MM.1S (cell line): ENCODE measurements at regions not wholly inside any gene's neighbourhood (a gene's known extent, or its start where the extent isn't known, plus 50 kb on each side); places are given as distances from the start of the nearest gene placed in this dataset.

Experiments used
- DNase-seq: peaks from one replicate; pipeline ENCODE4 v3.0.0-alpha.2; 2015
- H2AFZ ChIP-seq: fragments of 300-600 bp; sonication (generic); 2 replicates; pipeline ENCODE4 v1.6.0; 2016; ENCODE audit warnings: antibody characterized with exemption, low read length
- H3F3A ChIP-seq: fragments of 300-600 bp; sonication (generic); 2 replicates; pipeline ENCODE4 v1.6.1; 2016; ENCODE audit warnings: mild to moderate bottlenecking, antibody characterized with exemption, low read length, moderate library complexity, mixed read lengths; ENCODE audit not compliant: insufficient read depth
- H3K27ac ChIP-seq: fragments of 300-600 bp; sonication (generic); 2 replicates; pipeline ENCODE4 v1.5.1; 2016; ENCODE audit warnings: mild to moderate bottlenecking, low read length
- H3K27me3 ChIP-seq: fragments of 300-600 bp; sonication (generic); replicated peaks from 2 replicates; pipeline ENCODE4 v1.6.0; 2016; ENCODE audit warnings: low read length; ENCODE audit not compliant: insufficient read depth
- H3K36me3 ChIP-seq: fragments of 300-600 bp; sonication (generic); replicated peaks from 2 replicates; pipeline ENCODE4 v1.6.1; 2016; ENCODE audit warnings: mild to moderate bottlenecking, low read length, mixed read lengths; ENCODE audit not compliant: insufficient read depth
- H3K4me1 ChIP-seq: fragments of 300-600 bp; sonication (generic); 2 replicates; pipeline ENCODE4 v1.6.1; 2016; ENCODE audit warnings: low read length, mixed read lengths
- H3K4me2 ChIP-seq: fragments of 300-600 bp; sonication (generic); 2 replicates; pipeline ENCODE4 v1.6.0; 2016; ENCODE audit warnings: low read depth, low read length
- H3K4me3 ChIP-seq: fragments of 300-600 bp; sonication (generic); 2 replicates; pipeline ENCODE4 v1.5.1; 2016; ENCODE audit warnings: low read length, mixed read lengths
- H3K79me2 ChIP-seq: fragments of 300-600 bp; sonication (generic); 2 replicates; pipeline ENCODE4 v1.6.1; 2016; ENCODE audit warnings: mixed run types, low read length, mixed read lengths
- H3K9ac ChIP-seq: fragments of 300-600 bp; sonication (generic); 2 replicates; pipeline ENCODE4 v1.6.1; 2016; ENCODE audit warnings: low read length, mixed read lengths
- H3K9me2 ChIP-seq: fragments of 300-600 bp; sonication (generic); replicated peaks from 2 replicates; pipeline ENCODE4 v1.6.1; 2016; ENCODE audit warnings: mild to moderate bottlenecking, low read length, mixed read lengths; ENCODE audit not compliant: insufficient read depth
- H3K9me3 ChIP-seq: fragments of 300-600 bp; sonication (generic); replicated peaks from 2 replicates; pipeline ENCODE4 v1.6.1; 2016; ENCODE audit warnings: mild to moderate bottlenecking, low read length, mixed read lengths; ENCODE audit not compliant: insufficient read depth
- H4K20me1 ChIP-seq: fragments of 300-600 bp; sonication (generic); 2 replicates; pipeline ENCODE4 v1.6.1; 2016; ENCODE audit warnings: mild to moderate bottlenecking, low read length, moderate library complexity, mixed read lengths; ENCODE audit not compliant: insufficient read depth
- CTCF ChIP-seq: fragments of 300-600 bp; sonication (generic); IDR thresholded peaks from 2 replicates; pipeline ENCODE4 v1.5.1; 2016; ENCODE audit warnings: antibody characterized with exemption, low read length, mixed read lengths
- EZH2 ChIP-seq: fragments of 300-600 bp; sonication (generic); optimal IDR thresholded peaks from 2 replicates; pipeline ENCODE3; 2017; ENCODE audit warnings: low read depth, mild to moderate bottlenecking, antibody characterized with exemption, low read length, mixed read lengths
- EZH2phosphoT487 ChIP-seq: fragments of 300-600 bp; sonication (generic); IDR thresholded peaks from 2 replicates; pipeline ENCODE4 v1.6.1; 2018; ENCODE audit warnings: antibody characterized with exemption, low read length

DNA sequence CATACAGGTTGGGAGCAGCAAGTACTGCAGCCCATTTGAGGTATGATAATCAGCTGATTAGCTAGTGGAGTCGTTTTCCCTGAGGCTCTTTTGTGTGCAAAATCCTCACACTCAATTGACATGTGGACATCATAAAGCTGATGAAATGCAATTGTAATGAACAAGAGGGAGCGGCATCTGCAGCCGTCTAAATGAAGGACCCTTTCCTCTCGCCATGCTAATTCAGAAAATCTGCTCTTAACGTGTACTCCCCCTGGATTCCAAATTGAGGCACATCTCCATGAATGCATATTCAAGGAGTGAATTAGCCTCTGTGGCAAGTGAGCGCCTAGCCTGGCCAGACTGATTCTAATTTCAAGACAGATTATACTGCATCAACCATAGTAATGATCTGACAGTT lies 260.9 kb upstream of the ATP5MC3 start:
- Histone ChIP-seq H3K27me3 (no peaks in the 10 kb centered on the region), H3K9me3 (no peaks in the 10 kb centered on the region), H3K4me1 (no peaks in the 10 kb centered on the region), H3K9ac (no peak overlapping the region), H3K79me2 (no peaks in the 10 kb centered on the region), H4K20me1 (no peaks in the 10 kb centered on the region), H3K9me2 (no peaks in the 10 kb centered on the region), H2AFZ (no peak overlapping the region), H3K27ac (no peak overlapping the region), H3K4me2 (no peak overlapping the region), H3K36me3 (no peaks in the 10 kb centered on the region), H3K4me3 (no peak overlapping the region), H3F3A (no peaks in the 10 kb centered on the region)
- no peak for DNase-seq
- TF ChIP-seq CTCF (no peak), EZH2phosphoT487 (no peak), EZH2 (no peak)

DNA sequence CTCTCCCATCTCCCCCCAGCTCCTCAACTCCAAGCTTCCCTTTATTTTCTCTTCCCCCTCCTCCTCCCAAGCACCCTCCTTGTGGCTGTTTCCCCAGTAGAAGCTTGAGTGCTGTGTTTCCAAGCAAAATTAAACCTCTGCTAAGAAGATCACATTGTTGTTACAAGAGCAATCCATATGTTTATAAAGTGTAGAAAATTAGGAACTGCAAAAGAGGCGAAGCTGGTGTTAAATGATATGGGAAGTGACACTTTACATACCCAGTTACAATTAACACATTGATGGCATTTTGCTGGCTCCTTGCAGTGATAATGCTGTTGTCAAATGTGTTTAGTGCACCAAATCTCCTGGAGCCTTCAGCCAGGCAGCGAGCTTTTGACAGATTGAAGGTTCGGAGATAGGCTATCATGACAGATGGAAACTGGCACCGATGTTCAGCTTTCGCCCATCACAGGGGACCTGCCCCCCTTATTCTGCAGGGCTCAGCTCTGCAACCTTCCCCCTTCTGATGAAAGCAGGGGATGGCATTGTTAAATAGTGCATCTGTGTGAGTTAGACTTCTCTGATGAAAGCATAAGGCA lies 259.8 kb upstream of the ATP5MC3 start:
- no peak overlapping the region for H3K27ac ChIP-seq
- no peak overlapping the region for H3K4me3 ChIP-seq
- H3K27me3 ChIP-seq = no peaks in the 10 kb centered on the region
- no peak overlapping the region for H3K4me2 ChIP-seq
- H3K9me3 ChIP-seq = 0 out of 2 replicates have a peak, but pooled peaks cover 4% of the 10 kb centered on the region
- no peaks in the 10 kb centered on the region for H3F3A ChIP-seq
- no peak overlapping the region for H2AFZ ChIP-seq
- H3K4me1 ChIP-seq = no peaks in the 10 kb centered on the region
- H3K9me2 ChIP-seq = no peaks in the 10 kb centered on the region
- no peaks in the 10 kb centered on the region for H4K20me1 ChIP-seq
- H3K9ac ChIP-seq = no peak overlapping the region
- no peak for DNase-seq
- H3K36me3 ChIP-seq = no peaks in the 10 kb centered on the region
- no peak for TF ChIP-seq CTCF
- no peak for TF ChIP-seq EZH2
- no peak for TF ChIP-seq EZH2phosphoT487
- no peaks in the 10 kb centered on the region for H3K79me2 ChIP-seq

DNA sequence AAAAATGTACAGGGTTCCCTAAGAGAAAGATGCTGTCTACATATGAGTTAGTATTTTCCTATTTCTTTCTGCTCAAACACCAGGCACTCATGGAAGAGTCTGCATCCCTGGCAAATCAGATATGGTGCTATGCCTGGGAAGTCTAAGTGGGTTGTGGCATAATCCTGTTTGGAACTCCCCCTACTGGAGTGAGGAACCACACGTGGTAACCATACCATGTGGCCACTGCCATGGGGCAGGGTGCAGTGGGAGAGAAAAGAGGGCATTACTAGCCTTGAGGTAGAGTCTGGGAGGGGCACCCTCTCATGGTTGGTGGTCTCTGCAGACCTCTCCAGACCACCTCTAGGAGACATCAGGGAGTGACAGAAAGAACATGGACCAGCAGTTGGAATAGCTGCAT lies 257.9 kb upstream of the ATP5MC3 start:
- H3K27me3 ChIP-seq = no peaks in the 10 kb centered on the region
- no peaks in the 10 kb centered on the region for H3K4me1 ChIP-seq
- H3K36me3 ChIP-seq = no peaks in the 10 kb centered on the region
- no peaks in the 10 kb centered on the region for H3F3A ChIP-seq
- H3K4me2 ChIP-seq = no peak overlapping the region
- H3K79me2 ChIP-seq = no peaks in the 10 kb centered on the region
- no peak overlapping the region for H3K27ac ChIP-seq
- H4K20me1 ChIP-seq = no peaks in the 10 kb centered on the region
- no peak overlapping the region for H3K9ac ChIP-seq
- no peaks in the 10 kb centered on the region for H3K9me2 ChIP-seq
- H3K4me3 ChIP-seq = no peak overlapping the region
- H3K9me3 ChIP-seq = 0 out of 2 replicates have a peak, but pooled peaks cover 4% of the 10 kb centered on the region
- no peak overlapping the region for H2AFZ ChIP-seq
- no peak for DNase-seq
- TF ChIP-seq EZH2phosphoT487 (no peak), EZH2 (no peak), CTCF (no peak)
